Fibroblast of lung (primary cell): ENCODE measurements at regions not wholly inside any gene's neighbourhood (a gene's known extent, or its start where the extent isn't known, plus 50 kb on each side); places are given as distances from the start of the nearest gene placed in this dataset.

Experiments used
- DNase-seq, 2 donors: peaks; one replicate each; pipeline versions ENCODE4 v3.0.0 to v3.0.0-alpha.2; 2010; ENCODE audit warnings: low read depth in 2 of 2
- H2AFZ ChIP-seq: 2 replicates; pipeline ENCODE4 v1.5.1; 2012; ENCODE audit warnings: low read length, control low read depth, inconsistent platforms
- H3K27ac ChIP-seq: 2 replicates; pipeline ENCODE4 v1.5.1; 2011; ENCODE audit warnings: low read length, control low read depth; ENCODE audit not compliant: insufficient read depth
- H3K27me3 ChIP-seq: 2 replicates; pipeline ENCODE4 v1.5.1; 2011; ENCODE audit warnings: mild to moderate bottlenecking, low read length; ENCODE audit not compliant: control insufficient read depth, insufficient read depth
- H3K36me3 ChIP-seq: 2 replicates; pipeline ENCODE4 v1.5.1; 2011; ENCODE audit warnings: low read length; ENCODE audit not compliant: control insufficient read depth, insufficient read depth
- H3K4me1 ChIP-seq: 2 replicates; pipeline ENCODE4 v1.5.1; 2011; ENCODE audit warnings: low read length; ENCODE audit not compliant: control insufficient read depth, insufficient read depth; ENCODE audit errors: extremely low read depth
- H3K4me2 ChIP-seq: 2 replicates; pipeline ENCODE4 v1.5.1; 2011; ENCODE audit warnings: low read length, control low read depth; ENCODE audit not compliant: insufficient read depth; ENCODE audit errors: extremely low read depth
- H3K4me3 ChIP-seq, 4 experiments: fragments of 200-600 bp in 1 of 4; sonication (generic) in 1 of 4; replicated peaks in 1 of 4; 2 replicates each; pipeline ENCODE4 v1.5.1; 2011 to 2016; ENCODE audit warnings: low read length in 4 of 4, low read depth in 3 of 4, mild to moderate bottlenecking in 3 of 4, control low read depth in 2 of 4, inconsistent platforms in 1 of 4, mixed read lengths in 1 of 4; ENCODE audit not compliant: insufficient read depth in 1 of 4; ENCODE audit errors: control extremely low read depth in 1 of 4
- H3K79me2 ChIP-seq: 2 replicates; pipeline ENCODE4 v1.5.1; 2012; ENCODE audit warnings: mild to moderate bottlenecking, low read length, inconsistent platforms; ENCODE audit not compliant: control insufficient read depth, insufficient read depth
- H3K9ac ChIP-seq: 2 replicates; pipeline ENCODE4 v1.5.1; 2011; ENCODE audit warnings: mild to moderate bottlenecking, low read length, control low read depth; ENCODE audit not compliant: insufficient read depth
- H3K9me3 ChIP-seq: 2 replicates; pipeline ENCODE4 v1.5.1; 2012; ENCODE audit warnings: low read depth, low read length; ENCODE audit not compliant: control insufficient read depth, insufficient read depth
- H4K20me1 ChIP-seq: 2 replicates; pipeline ENCODE4 v1.5.1; 2011; ENCODE audit warnings: low read length; ENCODE audit not compliant: control insufficient read depth, insufficient read depth; ENCODE audit errors: extremely low read depth
- EZH2 ChIP-seq: IDR thresholded peaks from 2 replicates; pipeline ENCODE4 v1.5.1; 2012; ENCODE audit warnings: low read length, control low read depth, mild to moderate bottlenecking; ENCODE audit errors: missing control alignments
- TF ChIP-seq, protein P1 (sequence below), 2 donors: IDR thresholded peaks in 1 of 2; conservative IDR thresholded peaks in 1 of 2; 1 replicate in 1 of 2; 2 replicates in 1 of 2; pipeline ENCODE4 v1.5.1; 2011 to 2012; ENCODE audit warnings: low read length in 2 of 2, control low read depth in 1 of 2, inconsistent platforms in 1 of 2, low read depth in 1 of 2, mild to moderate bottlenecking in 1 of 2

DNA sequence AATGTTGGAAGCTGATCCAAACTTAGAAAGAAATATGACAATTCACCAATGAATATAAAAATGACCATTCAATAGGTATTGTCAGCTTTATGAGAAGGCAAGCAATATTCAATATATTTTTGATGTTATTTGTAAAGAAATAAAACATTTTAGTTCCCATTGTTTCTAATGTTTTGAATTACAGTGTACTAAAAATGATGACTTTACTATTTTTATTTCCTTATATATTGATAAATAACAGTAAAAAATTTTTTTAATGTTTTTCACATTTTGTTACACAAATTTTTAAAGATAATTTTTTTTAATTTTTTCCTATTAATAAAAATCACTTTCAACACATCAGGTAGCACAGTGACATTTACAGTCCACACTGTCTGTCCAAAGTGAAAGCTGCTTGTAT, 565.5 kb upstream of the FAM241A start:
- Histone ChIP-seq H3K4me3 (no peak overlapping the region), H2AFZ (no peak overlapping the region), H3K9me3 (no peaks in the 10 kb centered on the region), H3K9ac (no peak overlapping the region), H3K79me2 (no peaks in the 10 kb centered on the region), H3K4me2 (no peak overlapping the region), H3K27ac (no peak overlapping the region), H4K20me1 (no peaks in the 10 kb centered on the region), H3K27me3 (no peaks in the 10 kb centered on the region), H3K36me3 (no peaks in the 10 kb centered on the region), H3K4me1 (no peaks in the 10 kb centered on the region)
- DNase-seq: no peak
- no peak for TF ChIP-seq EZH2
- TF ChIP-seq, protein P1, sequence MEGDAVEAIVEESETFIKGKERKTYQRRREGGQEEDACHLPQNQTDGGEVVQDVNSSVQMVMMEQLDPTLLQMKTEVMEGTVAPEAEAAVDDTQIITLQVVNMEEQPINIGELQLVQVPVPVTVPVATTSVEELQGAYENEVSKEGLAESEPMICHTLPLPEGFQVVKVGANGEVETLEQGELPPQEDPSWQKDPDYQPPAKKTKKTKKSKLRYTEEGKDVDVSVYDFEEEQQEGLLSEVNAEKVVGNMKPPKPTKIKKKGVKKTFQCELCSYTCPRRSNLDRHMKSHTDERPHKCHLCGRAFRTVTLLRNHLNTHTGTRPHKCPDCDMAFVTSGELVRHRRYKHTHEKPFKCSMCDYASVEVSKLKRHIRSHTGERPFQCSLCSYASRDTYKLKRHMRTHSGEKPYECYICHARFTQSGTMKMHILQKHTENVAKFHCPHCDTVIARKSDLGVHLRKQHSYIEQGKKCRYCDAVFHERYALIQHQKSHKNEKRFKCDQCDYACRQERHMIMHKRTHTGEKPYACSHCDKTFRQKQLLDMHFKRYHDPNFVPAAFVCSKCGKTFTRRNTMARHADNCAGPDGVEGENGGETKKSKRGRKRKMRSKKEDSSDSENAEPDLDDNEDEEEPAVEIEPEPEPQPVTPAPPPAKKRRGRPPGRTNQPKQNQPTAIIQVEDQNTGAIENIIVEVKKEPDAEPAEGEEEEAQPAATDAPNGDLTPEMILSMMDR (conservative IDR thresholded peaks at IDR 0.05 in 1 of 2, IDR thresholded peaks at IDR 0.05 in 1 of 2; ENCODE audit: low read depth in 1 of 2, low read length in 2 of 2): no peak

GRCh38 chr4:111595456-111595855, 549.8 kb upstream of the FAM241A start:
- Histone ChIP-seq H3K4me1 (no peaks in the 10 kb centered on the region), H3K4me3 (no peak overlapping the region), H3K79me2 (no peaks in the 10 kb centered on the region), H3K9me3 (no peaks in the 10 kb centered on the region), H3K27ac (no peak overlapping the region), H3K4me2 (no peak overlapping the region), H4K20me1 (no peaks in the 10 kb centered on the region), H3K27me3 (no peaks in the 10 kb centered on the region), H2AFZ (no peak overlapping the region), H3K9ac (no peak overlapping the region), H3K36me3 (no peaks in the 10 kb centered on the region)
- DNase-seq: no peak
- TF ChIP-seq, protein P1 (conservative IDR thresholded peaks at IDR 0.05 in 1 of 2, IDR thresholded peaks at IDR 0.05 in 1 of 2; ENCODE audit: low read depth in 1 of 2, low read length in 2 of 2): no peak
- TF ChIP-seq EZH2: no peak

DNA sequence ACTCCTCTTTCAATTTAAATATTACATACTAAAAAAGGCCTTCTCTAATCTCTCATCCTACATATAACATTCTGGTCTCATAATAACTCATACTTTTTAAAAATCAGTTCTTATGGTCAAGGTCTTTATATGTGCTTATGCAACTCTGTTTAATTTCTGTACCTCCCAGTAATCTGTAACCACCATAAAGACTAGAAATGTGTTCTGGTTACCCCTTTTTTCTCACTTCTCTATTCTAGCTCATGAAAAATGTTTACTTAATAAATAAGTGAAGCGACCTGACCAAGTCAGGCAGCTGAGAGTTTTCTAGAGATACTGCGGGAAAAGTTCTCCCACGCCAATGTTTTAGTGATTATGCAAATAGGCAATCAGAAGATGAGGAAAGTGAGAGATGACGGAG, 548.8 kb upstream of the FAM241A start:
- Histone ChIP-seq H3K9me3 (no peaks in the 10 kb centered on the region), H3K36me3 (no peaks in the 10 kb centered on the region), H3K79me2 (no peaks in the 10 kb centered on the region), H2AFZ (no peak overlapping the region), H3K9ac (no peak overlapping the region), H3K27me3 (no peaks in the 10 kb centered on the region), H3K4me3 (no peak overlapping the region), H3K4me1 (no peaks in the 10 kb centered on the region), H4K20me1 (no peaks in the 10 kb centered on the region), H3K27ac (no peak overlapping the region), H3K4me2 (no peak overlapping the region)
- no peak for DNase-seq
- no peak for TF ChIP-seq EZH2
- TF ChIP-seq, protein P1 (conservative IDR thresholded peaks at IDR 0.05 in 1 of 2, IDR thresholded peaks at IDR 0.05 in 1 of 2; ENCODE audit: low read depth in 1 of 2, low read length in 2 of 2): no peak
